ENCODE measurements at regions not wholly inside any gene's neighbourhood (a gene's known extent, or its start where the extent isn't known, plus 50 kb on each side); places are given as distances from the start of the nearest gene placed in this dataset.

GRCh38 chr1:219444474-219444873 is 168.4 kb downstream of the ZC3H11B start:
- TF ChIP-seq CTCF (IDR thresholded peaks at IDR 0.05; ENCODE audit: unreplicated experiment): no peak
- H3K36me3 Mint-ChIP-seq (ENCODE audit: low read depth, unreplicated experiment): no peaks in the 10 kb centered on the region
- no peak overlapping the region for H3K27ac Mint-ChIP-seq (ENCODE audit: unreplicated experiment)
- H3K27me3 Mint-ChIP-seq (ENCODE audit: unreplicated experiment): no peaks in the 10 kb centered on the region
- H3K9me3 Mint-ChIP-seq (ENCODE audit: unreplicated experiment): no peaks in the 10 kb centered on the region
- DNase-seq (ENCODE audit: low spot score): no peak
- H3K4me1 Mint-ChIP-seq (ENCODE audit: unreplicated experiment): peaks cover 22% of the 10 kb centered on the region
- no peak overlapping the region for H3K4me3 Mint-ChIP-seq (ENCODE audit: unreplicated experiment)

GRCh38 chr1:219443763-219444162 is 169.1 kb downstream of the ZC3H11B start:
- H3K4me3 Mint-ChIP-seq (ENCODE audit: unreplicated experiment): no peak overlapping the region
- no peaks in the 10 kb centered on the region for H3K27me3 Mint-ChIP-seq (ENCODE audit: unreplicated experiment)
- H3K4me1 Mint-ChIP-seq (ENCODE audit: unreplicated experiment): peaks cover 28% of the 10 kb centered on the region
- no peaks in the 10 kb centered on the region for H3K36me3 Mint-ChIP-seq (ENCODE audit: low read depth, unreplicated experiment)
- TF ChIP-seq CTCF (IDR thresholded peaks at IDR 0.05; ENCODE audit: unreplicated experiment): no peak
- H3K9me3 Mint-ChIP-seq (ENCODE audit: unreplicated experiment): no peaks in the 10 kb centered on the region
- H3K27ac Mint-ChIP-seq (ENCODE audit: unreplicated experiment): no peak overlapping the region
- DNase-seq (ENCODE audit: low spot score): no peak

- no peak for DNase-seq (ENCODE audit: low spot score)
- Mint-ChIP-seq H3K4me1 (ENCODE audit: unreplicated experiment) (peaks cover 30% of the 10 kb centered on the region), H3K9me3 (ENCODE audit: unreplicated experiment) (no peaks in the 10 kb centered on the region), H3K27me3 (ENCODE audit: unreplicated experiment) (no peaks in the 10 kb centered on the region), H3K4me3 (ENCODE audit: unreplicated experiment) (no peak overlapping the region), H3K36me3 (ENCODE audit: low read depth, unreplicated experiment) (no peaks in the 10 kb centered on the region), H3K27ac (ENCODE audit: unreplicated experiment) (no peak overlapping the region)
- TF ChIP-seq CTCF (IDR thresholded peaks at IDR 0.05; ENCODE audit: unreplicated experiment): no peak
Observed at GRCh38 chr1:219442611-219443061, 170.3 kb downstream of the ZC3H11B start.

- Mint-ChIP-seq H3K4me1 (ENCODE audit: unreplicated experiment) (peaks cover 30% of the 10 kb centered on the region), H3K27me3 (ENCODE audit: unreplicated experiment) (no peaks in the 10 kb centered on the region), H3K36me3 (ENCODE audit: low read depth, unreplicated experiment) (no peaks in the 10 kb centered on the region), H3K9me3 (ENCODE audit: unreplicated experiment) (no peaks in the 10 kb centered on the region), H3K27ac (ENCODE audit: unreplicated experiment) (peak overlapping the region; percentile 75), H3K4me3 (ENCODE audit: unreplicated experiment) (no peak overlapping the region)
- no peak for TF ChIP-seq CTCF (IDR thresholded peaks at IDR 0.05; ENCODE audit: unreplicated experiment)
- DNase-seq (ENCODE audit: low spot score): no peak
Observed at GRCh38 chr1:219441884-219442283, 171.0 kb downstream of the ZC3H11B start.

GRCh38 chr1:219439376-219439775 is 173.5 kb downstream of the ZC3H11B start:
- H3K27me3 Mint-ChIP-seq (ENCODE audit: unreplicated experiment): no peaks in the 10 kb centered on the region
- TF ChIP-seq CTCF (IDR thresholded peaks at IDR 0.05; ENCODE audit: unreplicated experiment): no peak
- H3K9me3 Mint-ChIP-seq (ENCODE audit: unreplicated experiment): no peaks in the 10 kb centered on the region
- no peak overlapping the region for H3K4me3 Mint-ChIP-seq (ENCODE audit: unreplicated experiment)
- no peaks in the 10 kb centered on the region for H3K36me3 Mint-ChIP-seq (ENCODE audit: low read depth, unreplicated experiment)
- DNase-seq (ENCODE audit: low spot score): no peak
- H3K4me1 Mint-ChIP-seq (ENCODE audit: unreplicated experiment): peaks cover 27% of the 10 kb centered on the region
- H3K27ac Mint-ChIP-seq (ENCODE audit: unreplicated experiment): no peak overlapping the region

Data from endothelial cell (in vitro differentiated cells).